Activated CD4-positive, CD25-positive, alpha-beta regulatory T cell (primary cell): ENCODE measurements at regions not wholly inside any gene's neighbourhood (a gene's known extent, or its start where the extent isn't known, plus 50 kb on each side); places are given as distances from the start of the nearest gene placed in this dataset.
"Not testable (repeated sequence)": the region's sequence is repeated elsewhere in the genome, so short reads cannot be mapped to it uniquely, and the experiment has no call there.

Source experiments
- DNase-seq, 4 experiments: peaks; one replicate each; lab custom pipeline; 2025; lab: John Stamatoyannopoulos, UW

DNA sequence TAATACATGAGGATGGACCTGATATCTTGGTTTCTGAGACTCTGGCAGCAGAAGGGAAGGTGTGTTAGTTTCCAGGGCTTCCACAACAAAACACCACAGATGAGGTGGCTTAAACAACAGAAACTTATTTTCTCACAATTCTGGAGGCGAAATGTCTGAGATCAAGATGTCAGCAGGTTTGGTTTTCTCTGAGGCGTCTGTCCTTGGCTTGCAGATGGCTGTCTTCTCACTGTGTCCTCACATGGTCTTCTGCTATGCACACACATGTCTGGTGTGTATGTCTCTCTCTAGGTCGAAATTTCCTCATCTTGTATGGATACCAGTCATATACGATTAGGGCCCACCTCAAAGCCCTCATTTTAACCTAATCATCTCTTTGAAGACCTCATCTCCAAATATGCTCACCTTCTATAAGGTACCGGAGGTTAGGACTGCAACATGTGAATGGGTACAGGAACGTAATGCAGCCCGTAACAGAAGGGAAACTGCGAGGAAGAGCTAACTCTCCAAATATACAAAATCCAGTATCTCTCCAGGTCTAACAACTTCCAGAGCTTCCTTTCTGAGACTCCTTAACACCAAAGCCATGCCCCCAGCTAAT, 139.8 kb upstream of the SMARCA2 start:
- DNase-seq = no peak

DNA sequence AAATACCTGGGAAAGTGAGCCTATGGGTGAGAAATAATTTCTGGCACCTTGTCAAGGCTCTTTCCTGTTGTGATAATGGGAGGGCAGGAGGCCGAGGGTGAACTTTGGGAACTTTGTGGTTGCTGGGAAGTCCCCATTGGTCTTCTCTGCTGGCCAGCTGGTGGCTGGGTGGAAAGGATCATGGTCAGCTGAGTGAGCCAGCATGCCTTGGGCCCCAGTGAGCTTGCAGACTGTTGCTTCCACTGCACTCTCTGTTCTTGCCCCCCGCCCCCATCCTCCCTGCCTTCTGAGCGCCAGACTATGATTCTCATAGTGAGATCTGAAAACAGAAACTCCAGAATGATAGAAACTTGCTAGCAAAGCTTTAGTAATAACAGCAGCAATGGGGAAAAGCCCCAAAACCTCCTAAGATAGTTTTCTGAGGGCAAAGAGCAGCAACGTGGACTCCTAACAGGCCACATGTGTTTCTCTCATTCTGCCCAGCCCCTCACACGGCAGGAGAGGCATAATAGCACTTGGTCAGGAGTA, 139.2 kb upstream of the SMARCA2 start:
- DNase-seq = peak in 2 of 4 experiments; percentile 4 to 20

DNA sequence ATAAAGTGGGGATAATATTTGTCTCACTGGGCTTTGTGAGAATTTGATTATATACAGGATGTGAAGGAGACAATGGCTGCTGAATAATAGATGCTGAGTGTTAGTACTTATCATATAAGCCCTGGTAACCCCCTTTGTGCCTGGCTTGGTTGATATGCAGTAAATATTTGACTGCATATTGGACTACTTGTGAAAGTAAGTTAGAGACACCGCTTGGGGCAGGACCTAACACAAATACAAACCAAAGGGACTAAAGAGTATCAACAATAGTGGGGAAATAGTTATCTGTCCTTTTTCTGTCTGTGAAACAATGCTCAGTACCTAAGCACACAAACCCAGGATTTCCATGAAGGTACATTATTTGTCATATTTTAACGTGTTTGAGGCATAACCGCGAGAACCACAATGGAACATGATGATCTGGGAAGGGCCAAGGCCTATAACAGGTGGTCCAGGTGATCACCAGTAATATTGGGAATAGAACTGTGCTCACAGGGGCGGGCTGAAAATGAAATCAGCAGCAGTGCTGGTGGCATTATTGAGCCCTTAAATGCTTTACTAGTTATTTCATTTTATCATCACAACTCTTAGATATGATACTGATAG, 138.2 kb upstream of the SMARCA2 start:
- DNase-seq = no peak

DNA sequence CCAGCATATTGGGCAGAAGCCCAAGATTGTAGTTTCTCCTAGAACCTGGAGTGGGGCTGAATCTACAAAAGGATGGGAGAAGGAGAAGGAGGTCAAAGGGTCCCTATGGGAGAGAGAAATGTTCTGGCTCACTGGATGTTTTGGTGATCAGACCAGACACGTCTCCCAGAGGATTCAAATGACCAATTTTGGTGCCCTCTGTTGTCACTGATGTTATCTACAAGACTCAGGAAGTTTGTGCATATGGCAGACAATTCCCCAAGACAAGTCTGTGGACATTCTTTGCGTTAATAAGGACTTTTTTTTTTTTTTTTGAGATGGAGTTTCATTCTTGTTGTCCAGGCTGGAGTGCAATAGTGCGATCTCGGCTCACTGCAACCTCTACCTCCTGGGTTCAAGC, 137.2 kb upstream of the SMARCA2 start:
- DNase-seq = no peak

DNA sequence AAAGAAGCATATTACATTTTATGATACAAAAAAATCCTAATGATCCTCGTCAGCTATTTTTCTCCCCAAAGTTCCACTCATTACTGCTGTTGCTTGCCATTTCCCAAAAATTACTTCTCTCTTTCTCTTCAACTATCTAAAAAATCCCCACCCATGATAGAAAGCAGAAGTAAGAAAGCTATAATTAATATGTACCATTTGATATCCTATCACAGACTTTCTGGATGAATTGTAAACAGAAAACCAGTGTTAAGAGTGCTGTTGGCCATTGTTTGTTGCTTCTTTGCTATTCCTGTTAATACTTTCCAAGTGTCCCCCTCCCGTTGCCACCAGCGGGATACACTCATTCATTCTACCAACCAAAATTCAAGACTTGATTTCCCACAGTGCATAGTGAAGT, 136.3 kb upstream of the SMARCA2 start:
- no peak for DNase-seq

DNA sequence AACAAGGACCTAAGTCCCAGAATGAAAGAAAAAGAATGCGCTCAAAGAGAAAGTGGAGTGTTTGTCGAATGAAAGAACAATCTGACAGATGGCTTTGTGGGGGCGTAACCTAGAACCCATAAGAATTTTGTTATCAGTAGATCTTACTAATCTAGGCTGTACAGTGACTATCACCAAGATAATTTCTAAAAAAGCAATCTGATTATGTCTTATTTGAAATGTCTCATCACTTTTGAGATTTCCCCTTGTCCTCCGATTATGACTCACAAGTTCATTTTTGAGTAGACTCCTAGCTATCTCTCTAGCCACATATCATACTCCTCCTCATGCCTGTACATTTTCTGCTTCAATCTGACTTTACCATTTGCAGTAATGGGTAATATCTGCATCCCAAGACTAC, 135.6 kb upstream of the SMARCA2 start:
- DNase-seq = no peak

DNA sequence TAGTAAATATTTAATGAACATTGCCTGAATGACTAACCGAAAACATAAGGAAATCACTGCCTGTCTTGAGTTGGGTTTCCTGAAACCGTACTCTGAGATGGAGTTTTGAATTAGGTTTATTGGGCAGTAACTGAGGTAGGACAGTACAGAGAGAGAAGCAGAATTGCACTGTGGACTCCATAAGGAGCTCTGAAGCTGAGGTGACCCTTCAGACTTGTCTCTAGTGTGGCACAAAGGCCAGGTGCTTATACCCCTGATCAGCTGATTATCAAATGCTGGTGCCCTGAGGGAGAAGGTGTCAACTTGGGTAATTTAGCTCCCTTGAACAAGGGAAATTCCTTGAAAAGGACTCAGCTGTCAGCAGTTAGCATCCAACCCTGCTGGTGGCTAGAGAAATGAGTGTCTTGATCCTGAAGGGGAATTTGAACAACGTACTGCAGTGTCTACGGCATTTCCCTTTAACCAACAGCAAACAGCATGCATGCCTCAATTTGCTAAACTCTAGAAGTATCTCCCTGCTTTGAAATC, 135.0 kb upstream of the SMARCA2 start:
- DNase-seq = no peak

DNA sequence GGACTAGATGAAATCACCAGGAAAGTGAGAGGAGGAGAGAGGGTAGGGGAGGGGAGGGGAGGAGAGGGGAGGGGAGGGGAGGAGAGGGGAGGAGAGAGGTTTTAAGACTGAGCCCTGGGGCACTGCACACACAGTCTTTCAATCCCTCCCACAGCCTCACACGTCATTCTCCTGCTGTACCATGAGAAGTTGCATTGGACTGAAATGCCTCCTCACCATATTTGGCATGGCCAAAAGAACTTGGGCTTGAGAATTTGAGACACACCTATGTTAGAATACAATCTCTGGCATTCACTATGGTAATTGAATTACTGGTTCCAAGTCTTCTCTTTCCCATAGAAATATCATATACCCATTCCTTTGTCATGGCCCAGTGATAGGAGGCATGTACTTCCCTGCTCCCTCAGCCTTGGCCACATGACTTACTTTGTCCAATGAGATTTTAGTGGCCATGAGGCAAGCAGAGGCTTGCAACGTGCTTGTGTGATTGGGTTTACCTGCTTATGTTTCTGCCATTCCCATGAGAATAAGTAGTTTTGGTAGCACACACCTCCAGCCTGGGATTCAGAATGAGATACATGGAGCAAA, 133.3 kb upstream of the SMARCA2 start:
- no peak for DNase-seq

DNA sequence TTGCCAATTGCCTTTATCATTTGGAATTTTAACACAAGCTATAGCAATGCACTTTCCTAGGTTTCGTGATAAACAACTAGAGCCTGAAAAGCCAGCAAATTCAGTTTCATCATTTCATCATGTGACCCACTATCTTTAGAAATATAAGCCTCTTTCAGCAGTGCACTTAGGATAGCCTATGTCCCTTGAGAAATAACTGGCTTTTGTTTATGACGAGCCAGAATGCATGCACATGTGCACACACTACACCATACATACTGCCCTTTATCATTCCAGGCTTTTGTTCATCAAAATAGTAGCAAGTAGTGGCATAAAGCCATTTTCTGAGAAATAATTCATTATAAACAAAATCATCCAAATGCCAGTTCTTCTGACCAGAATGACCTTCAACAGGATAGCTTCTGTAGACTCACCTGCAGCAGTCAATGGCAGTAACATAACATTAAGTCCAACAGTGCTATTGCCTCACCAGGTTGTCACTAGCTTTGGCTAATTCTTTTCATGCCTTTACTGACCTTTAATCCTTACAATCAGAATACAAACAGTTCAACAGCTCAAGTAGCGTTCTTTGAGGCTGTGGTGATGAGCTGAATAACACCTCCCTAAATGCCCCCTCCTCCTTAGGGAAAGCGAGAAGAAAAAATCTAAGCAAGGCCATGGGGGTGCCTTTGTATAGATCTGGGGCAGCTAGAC, 132.3 kb upstream of the SMARCA2 start:
- no peak for DNase-seq

DNA sequence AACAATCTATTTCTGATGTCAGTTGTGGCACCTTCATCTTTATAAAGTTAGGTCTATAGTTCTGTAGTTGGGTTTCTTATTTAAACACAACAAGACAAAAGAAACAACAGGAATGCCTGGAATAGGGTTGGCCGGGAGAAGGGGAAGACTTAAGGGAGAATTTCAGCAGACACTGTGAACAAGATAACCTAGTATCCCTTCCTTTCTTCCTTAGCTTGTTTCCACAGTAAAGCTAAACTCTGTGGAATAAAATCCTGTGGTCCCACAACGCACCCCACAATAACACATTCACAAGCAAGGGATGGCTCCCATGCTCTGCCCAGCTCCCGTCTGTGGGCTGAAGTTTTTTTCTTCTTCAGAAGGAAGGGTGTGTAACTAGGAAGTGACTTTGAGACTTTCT, 124.9 kb upstream of the SMARCA2 start:
- no peak for DNase-seq

DNA sequence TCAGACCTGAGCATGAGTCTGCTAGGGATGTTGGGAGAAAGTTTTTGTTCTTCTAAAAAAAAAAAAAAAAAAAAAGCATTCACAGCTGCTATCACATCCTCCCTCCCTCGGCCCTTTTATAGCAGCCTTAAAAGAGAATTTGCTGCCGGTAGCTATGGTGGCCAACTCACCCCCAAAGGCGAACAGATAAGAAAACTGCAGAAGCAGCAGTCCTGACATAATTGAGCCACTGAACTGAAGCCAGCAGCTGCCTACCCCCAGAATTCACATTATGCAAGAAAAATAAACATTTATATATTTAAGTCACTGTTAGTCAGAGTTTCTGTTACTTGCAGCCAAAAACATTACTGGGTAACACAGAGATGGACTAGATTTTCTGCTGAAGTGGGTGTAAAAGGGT, 124.3 kb upstream of the SMARCA2 start:
- DNase-seq = no peak

DNA sequence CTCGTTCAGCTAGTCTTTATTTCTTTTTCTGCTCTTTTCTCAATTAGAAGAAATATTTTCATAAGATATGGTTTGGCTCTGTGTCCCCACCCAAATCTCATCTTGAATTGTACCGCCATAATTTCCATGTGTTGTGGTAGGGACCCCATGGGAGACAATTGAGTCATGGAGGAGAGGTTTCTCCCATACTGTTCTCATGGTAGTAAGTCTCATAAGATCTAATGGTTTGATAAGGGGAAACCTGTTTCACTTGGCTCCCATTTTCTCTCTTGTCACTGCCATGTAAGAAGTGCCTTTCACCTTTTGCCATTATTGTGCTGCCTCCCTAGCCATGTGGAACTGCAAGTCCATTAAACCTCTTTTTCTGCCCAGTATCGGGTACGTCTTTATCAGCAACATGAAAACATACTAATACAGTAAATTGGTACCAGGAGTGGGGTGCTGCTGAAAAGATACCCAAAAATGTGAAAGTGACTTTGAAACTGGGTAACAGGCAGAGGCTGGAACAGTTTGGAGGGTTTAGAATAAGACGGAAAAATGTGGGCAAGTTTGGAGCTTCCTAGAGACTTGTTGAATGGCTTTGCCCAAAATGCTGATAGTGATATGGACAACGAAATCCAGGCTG, 112.0 kb upstream of the SMARCA2 start:
- not testable (repeated sequence) for DNase-seq

DNA sequence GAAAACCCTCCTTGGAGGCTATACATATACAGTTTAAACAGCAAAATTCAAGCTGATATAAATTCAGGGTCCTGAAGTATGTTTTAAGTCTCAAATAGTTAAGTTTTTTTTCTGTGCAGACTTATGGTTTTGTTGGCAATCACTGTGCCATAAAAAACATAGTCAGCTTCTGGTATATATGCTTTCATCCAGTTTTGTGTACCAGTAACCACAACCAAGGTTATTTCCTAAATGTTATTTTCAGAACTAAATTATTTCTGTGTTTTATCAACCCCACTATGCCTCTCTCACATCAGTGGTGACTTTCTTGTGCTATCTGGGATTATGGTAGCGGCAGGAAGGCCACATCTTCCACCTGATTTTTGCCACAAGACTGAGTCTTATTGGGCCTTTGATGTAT, 107.7 kb upstream of the SMARCA2 start:
- no peak for DNase-seq

DNA sequence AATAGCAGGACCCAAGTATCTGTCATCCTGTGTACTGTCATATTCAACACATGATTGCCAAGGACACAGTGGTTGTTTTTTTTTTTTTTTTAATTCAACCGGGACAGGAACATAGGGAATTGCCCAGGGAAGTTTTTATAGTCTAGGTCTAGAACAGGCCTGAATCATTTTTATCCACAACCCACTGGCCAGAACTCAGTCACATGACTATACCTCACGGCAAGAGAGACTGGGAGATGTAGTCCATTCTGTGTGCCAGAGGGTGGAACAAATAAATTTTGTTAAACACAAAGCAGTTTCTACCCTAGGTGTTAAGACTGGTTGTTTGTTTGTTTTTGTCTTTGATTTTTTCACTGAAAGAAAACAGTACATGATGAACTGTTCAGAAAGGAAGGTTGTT, 105.8 kb upstream of the SMARCA2 start:
- no peak for DNase-seq

DNA sequence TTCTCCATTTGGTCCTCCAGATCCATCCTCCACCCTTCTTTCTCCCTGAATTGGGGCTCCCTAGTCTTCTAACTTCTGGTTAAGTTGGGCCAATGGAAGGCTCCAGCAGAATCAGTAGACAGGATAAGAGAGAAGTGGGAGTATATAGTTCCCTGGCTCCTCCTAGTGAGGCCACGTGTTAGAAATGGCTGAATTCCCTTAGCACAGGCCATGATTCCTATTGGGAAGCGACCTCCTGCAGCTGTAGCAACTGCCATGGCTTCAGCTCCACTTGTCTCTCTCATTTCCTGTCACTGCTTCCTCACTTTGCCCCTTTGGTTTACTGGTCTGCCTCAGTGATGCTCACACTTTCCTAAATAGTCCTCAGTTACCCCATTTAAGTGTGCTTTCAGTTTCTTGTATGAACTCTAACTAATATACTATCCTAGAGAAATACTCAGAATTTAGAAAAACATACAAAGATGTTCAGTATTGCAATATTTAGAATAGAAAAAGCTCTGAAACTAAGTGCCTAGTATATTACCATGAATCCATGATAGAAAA, 104.8 kb upstream of the SMARCA2 start:
- DNase-seq = no peak

DNA sequence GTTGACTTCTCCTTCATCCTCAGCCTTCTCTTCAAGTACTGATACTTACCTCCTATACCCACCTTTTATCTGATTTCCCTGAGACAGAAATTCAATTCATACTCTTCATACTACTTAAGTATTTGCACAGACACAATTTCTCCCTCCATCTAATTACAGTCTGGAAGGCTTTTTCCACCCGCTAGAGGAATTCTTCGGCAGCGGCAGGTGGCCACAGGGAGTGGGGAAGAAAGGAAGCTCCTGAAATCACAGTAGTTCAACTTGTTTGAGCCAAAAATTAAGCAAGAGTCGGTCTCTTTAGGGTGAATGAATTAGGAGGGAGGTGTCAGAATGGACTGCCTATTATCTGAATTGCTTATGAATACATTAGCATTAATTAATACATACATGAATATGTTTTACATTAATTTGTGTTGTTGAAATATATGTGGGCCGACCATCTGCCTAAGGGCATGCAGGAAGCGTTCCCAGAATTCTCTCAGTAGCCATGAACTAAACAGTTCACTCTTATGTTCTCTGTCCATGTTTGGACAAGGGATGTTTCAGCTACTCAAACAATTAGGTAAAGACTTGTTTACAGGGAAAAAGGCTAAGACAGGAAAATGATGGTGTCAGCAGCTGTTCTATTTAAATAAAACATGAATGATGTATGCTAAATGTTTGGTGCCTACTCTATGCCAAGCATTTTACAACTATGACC, 101.4 kb upstream of the SMARCA2 start:
- DNase-seq = no peak

DNA sequence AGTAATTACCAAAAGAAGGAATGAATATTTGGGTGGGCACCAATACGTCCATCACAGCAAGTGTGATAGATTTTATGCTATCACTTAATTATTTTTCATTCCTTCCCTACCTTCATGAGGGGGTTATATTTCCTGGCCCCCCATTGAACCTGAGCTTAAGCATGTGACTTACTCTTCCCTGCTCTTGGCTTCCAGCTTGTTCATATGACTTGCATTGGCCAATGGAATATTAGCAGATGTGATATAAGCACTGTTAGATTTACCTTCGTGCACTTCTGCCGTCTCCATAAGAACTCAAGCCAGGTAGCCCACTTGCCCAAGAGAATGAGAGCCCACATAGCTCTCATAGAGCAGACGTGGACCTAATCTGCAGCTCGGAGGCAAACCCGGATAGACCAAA, 99.1 kb upstream of the SMARCA2 start:
- no peak for DNase-seq

DNA sequence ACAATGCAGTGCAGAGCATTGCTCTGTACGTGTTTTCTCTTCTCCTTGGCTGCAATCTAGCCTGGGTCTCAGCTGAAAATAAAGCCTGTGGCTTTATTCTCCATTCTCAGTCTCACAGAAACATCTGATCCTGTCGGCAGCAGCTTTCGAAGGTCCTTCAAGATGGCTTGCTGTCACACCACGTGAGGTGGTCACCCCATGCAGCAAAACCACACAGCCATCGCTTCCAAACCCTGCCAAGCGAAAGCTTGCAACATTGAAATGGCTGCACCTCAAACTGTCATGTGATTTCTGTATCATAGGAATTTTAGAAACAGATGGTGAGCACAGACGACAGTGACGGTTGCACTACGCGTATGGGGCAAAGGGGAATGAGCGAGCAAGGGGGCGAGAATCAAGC, 98.5 kb upstream of the SMARCA2 start:
- DNase-seq = no peak

DNA sequence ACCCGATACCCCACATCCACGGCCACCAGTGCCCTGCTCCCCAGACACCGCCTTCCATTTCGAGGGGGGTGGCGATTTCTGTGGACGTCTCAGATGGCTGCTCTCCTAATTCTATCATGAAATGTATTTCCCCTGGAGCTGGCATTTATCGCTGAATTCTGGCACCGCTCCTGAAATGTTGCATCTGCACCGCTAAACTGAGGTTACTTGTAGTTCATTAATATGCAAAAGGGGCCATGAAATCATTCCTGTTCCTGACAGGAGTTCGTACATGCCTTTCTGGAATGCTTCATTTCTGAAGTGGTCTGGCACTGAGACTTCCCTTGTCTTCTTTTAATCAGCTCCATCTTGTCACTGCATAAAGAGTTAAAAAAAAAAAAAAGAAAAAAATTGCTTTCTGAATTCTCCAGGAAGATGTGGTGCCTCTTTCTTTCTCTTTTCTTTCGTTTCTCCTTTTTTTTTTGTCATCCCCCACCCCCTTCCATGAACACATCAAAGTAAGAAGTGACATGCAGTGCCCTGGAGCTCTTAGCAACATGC, 97.7 kb upstream of the SMARCA2 start:
- no peak for DNase-seq

DNA sequence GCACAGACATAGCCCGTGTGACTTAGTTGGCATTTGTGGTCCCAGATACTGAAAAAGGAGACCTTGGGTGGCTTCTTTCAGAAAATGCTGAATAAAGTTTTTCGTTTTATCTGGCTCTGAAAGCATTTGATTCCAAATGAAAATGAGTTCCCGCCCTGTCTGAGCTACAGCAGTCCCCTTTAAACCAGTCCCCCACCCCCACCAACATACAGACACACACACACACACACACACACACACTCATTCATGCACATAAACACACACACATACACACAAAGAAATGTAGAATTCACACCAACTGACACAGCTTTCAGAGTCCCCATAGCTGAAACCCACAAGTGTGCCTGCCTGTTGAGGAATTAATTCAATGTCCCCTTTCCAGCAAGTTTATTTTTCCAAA, 97.0 kb upstream of the SMARCA2 start:
- DNase-seq = no peak

DNA sequence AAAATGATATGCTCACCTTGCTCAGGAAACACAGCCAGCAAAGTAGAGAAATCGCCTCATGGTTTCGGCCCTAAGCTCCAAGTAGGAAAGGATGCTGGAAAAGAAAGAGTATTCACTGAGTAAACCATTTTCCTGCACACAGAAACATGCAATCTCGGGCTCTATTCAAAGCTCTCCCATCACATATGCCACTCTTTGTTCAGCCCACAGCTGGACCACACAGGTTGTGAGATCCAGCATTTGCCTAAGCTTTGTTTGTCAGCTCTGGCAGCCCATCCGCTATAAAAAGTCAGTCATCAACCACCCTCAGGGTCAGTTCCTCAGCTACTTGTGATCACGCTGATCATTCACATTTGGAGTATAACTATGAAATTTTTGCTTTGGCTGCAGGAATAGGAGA, 96.5 kb upstream of the SMARCA2 start:
- no peak for DNase-seq
